ENCODE measurements at regions not wholly inside any gene's neighbourhood (a gene's known extent, or its start where the extent isn't known, plus 50 kb on each side); places are given as distances from the start of the nearest gene placed in this dataset.

DNA sequence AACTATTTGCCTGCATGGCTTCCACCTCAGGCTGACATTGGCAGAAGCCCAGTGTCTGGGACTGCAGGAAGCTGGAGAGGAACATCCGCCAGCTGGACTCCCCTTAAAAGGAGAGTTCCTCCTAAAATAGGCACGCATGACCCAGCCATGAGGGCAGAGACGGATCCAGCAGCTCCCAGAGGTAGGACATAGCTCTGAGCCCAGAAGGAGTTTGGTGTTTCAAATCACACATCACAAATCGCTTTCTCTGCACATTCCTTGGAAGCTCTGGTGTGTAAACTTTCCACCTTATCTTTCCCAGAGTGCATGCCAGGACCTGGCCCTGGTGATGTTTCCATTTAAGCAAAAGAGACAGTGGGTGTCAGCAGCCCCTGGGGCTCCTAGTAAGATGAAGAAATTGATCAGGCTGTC, 231.1 kb upstream of the CDH5 start:
- no peak for DNase-seq

DNA sequence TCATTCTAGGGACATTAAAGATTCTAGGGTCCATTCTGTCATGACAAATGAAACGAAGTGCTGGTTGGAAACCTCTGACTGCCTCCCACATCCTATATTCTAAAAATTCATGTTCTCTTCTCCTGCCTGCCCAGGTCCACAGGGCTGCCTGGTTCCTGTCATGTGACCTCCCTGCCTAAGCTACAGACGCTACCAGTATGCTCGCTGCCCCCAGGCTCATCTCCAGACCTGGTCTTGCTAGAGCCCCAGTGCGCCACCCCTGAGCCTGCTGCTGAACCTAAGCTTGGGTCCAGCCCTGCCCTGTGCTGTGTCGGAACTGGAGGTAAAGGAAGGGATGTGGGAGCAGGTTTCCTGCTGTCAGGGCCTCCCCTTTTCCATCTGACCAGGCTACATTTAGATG, 231.6 kb upstream of the CDH5 start:
- no peak for DNase-seq

DNA sequence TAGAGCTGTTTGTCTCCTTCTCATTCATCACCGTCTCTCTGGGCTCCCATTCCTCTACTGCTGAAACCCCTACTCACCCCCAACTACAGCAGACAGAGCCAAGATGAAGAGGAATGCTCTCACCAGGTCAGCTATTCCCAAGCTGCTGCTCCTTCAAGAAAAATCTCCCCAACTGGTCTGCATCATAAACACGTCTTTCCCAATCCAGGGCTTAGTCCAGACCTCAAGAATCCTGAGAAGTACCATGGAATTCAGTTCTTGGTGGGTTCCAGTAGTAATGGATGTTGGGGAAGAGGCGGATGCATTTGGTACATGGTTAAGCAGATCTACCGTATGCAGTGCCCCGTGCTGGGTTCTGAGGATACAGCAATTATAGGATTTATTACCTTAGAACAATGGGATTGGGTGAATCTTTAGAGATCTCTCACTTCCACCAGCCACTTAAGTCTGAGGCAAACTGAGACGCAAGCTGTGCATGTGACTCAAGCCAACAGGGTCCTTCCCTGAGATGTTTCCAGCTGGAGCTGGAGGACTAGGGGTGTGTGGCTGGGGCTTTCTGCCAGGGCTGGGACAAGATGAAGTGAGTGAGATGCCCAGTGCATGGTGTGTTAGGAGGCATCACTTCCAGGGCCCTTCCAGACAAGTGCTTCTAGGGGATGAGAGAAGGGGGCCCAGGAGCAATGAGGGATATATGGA, 232.7 kb upstream of the CDH5 start:
- no peak for DNase-seq

DNA sequence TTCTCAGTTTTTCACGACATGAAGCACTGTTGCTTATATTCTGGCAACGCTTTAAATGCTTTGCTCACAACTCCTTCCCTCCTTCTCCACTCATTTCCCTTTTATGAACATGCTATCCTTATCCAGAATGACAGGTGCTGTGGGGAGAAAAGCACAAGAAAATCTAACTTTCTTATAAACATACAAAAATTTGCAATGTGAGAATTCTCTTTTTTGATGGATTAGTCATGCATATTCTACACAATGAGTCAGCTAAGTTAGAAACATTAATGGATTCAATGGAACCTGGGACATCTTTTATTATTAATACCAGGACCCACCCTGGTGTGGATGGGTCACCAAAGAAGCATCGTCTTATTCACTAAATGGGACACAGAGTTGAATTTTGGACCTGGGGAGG, 234.6 kb upstream of the CDH5 start:
- no peak for DNase-seq

DNA sequence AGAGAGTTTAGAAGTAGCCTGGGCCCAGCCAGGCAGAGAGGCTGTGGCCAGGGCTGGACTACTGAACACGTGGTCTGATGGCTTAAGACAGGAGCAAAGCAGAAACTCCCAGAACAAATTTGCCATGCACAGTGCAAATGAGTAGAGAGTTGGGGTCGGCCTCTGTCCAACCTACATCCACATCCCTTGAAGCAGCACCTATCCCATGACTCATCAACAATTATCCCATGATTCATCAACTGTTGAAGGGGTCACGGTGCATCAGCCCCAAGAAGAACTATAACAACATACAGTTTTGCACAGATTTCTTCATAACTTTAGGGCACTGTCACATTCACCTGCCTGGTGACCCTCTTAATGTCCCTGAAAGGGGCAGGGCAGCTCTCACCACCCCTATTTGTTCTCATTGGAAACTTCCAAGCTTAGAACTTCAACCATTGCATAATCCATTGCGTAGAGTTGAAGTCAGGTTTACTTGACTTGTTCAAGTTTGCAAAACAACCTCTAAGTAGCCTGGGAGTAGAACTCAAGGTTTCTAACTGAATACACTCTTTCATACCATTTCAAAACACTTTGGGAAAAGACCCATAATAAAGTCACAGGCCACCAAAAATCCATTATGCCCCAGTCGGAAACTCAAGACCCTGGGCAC, 235.2 kb upstream of the CDH5 start:
- DNase-seq, result no peak

DNA sequence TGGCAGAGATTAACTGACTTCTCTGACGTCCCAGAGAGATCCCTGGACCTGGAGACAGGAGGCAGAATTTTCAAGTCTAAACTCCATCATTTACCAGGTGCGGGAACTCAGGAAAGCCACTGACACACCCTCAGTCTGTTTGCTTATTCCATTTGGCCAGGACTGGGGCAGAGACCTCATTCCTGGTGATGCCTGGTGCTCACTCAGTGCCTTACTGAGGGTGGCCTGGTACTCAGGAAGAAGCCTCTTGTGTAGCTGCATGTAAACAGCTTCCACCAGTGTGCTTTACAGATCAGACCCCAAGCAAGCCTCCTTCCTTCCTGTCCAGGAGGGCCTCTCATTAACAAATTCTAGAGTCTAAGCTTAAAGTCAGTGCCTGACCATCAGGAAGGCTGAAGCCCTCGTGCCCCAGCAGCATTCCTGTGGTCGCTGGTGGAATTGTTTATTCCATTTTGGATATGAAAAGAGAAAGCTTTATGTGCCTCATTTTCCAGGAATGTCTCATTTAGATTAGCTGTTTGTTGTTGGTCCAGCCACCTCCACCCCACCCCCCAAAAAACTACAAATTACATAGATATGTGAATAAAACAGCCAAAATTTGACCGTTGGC, 236.1 kb upstream of the CDH5 start:
- DNase-seq, result no peak

DNA sequence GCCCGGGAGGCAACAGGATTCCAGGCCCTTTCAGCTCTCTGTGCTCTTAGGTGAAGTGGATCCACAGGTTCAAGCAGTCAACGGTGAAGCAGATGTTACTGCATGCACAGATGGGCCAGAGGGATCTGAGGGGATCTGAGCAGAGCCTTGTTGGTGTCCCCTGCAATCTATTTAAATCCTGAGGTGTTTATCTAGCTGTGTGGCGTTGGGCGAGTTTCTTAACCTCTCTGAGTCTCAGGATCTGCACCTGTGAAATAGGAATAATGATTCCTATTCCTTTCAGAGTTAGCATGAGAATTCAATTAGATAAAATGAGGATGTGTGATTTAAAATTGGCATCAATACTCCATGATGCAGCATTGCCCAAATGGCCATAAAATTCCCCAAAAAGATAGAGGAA, 237.3 kb upstream of the CDH5 start:
- DNase-seq, result no peak

DNA sequence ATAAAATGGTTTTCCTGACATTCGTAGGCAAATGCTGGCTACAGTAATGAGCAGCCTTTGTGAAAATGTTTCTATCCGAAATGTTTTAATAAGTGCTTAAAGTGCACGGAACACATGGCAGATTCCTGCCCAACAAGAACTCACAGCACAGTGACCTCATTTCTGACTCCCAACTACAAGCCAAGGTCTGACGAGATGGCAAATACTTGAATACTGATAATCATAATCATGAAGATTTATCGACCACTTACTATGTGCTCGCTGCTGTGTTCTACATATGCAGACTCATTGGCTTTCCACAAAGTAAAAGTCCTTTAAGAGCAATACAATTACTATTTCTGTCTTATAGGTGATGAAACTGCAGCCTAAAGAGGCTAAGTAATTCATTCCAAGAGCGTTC, 238.1 kb upstream of the CDH5 start:
- DNase-seq, result no peak

DNA sequence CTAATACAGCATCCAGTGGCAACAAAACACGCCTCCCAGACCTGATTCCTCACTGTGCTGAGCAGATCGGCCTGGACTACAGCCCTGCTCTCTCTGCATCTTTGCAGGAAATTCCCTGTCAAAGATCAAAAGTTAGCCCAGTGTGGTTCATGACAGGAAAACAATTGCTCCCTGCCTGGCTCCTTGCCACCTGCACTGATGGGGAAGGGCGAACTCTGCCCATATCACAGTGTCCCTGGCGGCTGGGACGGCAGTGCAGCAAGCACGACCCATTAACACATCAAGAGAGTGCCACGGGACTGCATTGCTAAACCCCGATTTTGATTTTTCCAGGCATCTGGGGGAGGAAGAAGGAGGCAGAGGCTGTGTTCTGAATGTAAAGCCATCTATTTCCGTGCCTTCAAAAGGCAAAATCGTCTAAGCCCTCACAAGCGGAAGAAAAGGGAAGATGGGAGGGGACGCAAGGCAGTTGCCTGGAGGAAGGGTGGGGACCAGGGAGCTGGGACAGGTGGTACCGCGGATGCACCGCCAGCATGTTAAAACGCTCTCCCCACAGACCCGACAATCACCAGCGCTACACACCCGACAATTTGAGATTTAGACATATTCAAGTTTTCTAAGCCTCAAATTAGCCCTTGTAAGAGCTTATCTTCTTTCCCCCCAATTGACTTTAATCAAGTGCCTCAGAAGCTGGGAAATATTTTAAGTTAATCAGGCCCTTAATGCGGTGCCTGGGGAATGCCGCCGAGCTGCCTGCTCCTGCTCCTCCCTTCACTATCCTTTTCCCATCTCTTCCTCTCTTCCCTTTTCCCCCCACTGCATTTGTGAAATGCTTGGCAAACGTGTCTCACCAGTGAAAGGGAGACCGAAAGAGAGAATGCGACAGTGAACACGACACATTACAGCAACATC, 238.8 kb upstream of the CDH5 start:
- DNase-seq, result no peak

DNA sequence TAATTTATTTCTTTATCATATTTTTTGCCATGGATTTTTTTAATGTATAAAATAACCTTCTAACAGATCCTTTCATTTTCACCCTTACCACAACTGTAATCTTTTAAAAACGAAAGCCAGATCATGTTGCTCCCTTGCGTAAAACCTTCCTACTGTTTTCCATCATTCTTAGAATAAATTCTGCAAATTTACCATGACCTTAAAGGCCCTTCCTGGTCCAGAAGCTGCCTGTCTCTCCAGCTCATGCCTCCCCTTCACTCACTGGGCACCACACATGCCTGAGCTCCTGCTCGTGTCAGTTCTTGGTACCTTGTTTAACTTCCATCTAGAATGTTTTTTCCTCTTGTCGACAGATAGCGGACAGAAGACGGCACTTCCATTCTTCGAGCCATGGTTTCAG, 245.0 kb upstream of the CDH5 start:
- DNase-seq, result no peak

DNA sequence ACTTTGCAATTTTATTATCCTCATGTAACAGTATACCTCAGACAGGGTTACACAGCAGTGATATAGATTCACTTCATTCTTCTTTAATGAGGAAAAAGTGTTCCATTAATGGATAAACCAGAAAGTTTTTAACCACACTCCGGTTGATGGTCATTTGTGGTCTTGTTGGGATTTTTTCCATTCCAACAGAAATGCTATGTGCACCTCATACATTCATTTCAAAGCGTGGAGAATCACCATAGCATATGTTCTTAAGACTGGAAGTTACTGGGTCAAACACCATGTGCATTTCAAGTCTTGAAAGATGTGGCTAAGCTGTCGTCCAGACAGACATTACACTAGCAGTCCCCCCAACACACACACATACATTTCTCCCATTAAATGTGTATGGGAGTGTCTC, 245.8 kb upstream of the CDH5 start:
- DNase-seq, result no peak

DNA sequence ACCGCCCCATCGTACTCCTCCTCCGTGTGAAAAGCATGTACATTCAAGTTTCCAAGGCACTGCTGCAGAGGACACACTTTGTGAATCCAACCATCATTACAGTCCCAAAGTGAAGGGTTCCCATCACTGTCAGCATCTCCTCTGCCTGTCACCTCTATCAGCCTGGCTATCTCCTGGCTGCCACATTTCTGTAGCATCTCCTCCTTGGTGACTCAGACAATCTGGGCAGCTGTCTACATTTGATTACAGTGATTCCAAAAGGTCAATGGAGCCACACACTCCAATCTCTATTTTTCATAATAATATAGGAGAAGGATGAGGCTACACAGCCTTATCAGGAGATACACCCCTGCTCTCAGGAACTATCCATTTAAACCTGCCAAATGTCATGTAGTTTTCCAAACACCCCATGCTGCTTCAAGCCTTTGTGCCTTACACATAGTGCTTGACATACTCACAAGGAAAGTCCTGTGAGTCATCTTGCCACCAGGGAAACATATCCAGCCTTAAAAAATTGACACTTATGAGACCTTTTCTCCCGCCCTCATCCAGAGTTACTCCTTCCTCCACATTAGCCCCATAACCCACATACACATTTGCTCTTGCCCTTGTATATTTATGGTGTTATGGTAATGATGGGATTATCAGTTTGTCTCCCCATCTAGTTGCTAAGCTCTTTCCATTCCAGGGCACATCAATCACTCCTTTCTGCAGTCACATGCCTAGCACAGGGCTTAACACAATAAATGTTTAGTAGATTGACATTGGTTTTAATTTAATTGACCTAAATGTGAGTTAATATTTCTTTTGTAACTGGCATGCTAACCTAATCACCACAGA, 250.1 kb upstream of the CDH5 start:
- DNase-seq, result no peak

DNA sequence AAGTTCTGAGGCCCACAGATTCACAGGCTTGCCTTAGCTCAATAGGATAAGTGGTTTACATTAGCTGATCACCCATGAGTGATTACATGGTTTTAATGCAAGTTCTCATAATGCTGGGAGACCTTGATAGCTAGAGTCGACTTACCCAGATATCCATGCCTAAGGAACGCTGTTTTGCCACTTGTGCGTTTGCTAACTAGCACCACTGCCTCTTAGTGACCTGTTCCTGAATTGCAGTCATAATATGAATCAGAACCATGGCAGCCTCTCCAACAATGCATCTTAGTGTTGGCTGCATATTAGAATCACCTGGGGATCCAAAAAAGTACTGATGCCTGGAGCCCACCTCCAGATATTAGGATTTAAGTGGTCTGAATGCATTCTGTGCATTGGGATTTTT, 251.1 kb upstream of the CDH5 start:
- DNase-seq, result no peak

DNA sequence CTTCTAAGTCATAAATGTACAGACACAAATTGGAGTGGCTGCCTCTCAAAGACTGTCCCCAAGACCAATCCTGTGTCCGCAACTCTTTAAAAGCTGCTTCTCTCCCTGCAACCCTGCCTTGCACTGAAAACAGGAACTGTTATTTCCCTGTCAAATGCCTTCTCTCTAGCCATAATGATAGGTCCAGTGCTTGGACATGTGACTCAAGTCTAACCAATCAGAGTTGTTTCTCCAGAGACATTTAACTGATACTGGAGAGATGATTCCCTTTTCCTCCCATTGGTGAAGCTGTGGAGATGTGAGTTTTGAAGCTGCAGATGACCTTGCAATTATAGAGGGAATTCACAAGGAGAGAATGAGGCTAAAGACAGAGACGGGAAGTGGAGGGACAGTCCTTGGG, 253.3 kb upstream of the CDH5 start:
- no peak for DNase-seq

DNA sequence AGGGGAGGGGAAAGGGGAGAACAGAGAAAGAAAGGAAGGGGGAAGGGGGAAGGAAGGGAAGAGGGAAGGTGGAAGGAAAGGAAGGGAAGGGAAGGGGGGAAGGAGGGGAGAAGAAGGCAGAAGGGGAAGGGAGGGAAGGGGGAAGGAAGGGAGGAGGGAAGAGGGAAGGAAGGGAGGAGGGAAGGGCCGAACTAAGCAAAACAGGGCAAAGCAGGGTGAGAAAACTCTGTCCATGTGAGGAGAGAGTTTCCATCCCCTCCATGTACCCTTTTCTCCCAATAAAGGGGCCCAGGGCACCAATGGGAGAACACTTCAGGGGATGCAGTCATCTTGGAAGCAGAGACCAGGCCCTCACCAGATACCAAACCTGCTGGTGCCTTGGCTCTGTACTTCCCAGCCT, 256.8 kb upstream of the CDH5 start:
- no peak for DNase-seq

DNA sequence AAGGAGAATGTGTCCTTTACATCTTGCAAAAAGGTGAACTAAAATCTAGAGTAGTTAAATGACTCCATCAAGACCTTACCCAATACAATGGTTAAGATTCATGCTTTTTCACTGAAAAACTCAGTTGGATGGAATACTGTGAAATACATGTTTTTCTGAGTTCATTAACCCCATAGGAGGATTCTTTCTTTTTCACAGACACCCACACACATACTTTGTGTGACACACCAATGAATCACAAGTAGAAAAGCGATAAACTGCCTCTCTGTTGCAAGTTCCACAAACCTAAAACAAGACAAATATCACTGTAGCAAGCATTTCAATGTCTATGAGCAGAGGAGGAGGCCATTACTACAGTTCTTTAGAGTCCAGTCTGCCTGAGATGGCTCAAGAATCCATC, 258.8 kb upstream of the CDH5 start:
- no peak for DNase-seq

DNA sequence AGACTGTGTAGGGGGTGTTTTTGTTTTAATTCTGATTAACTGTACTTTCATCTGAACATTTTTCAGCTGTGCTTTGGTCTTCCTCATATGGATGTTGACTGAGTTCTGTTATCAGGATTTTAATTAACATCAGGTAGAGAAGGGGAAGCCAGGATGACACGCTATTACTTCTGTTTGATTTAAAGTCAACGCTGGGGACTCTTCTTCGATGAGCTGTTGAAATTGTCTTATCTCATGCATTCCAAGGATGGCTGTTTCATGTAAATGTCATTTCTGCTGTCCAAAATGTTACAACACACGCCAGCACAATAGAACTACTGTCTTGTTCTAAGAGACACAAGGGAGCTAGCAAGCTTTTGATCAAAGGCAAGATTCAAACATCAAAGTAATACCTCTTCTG, 263.3 kb upstream of the CDH5 start:
- DNase-seq, result no peak

DNA sequence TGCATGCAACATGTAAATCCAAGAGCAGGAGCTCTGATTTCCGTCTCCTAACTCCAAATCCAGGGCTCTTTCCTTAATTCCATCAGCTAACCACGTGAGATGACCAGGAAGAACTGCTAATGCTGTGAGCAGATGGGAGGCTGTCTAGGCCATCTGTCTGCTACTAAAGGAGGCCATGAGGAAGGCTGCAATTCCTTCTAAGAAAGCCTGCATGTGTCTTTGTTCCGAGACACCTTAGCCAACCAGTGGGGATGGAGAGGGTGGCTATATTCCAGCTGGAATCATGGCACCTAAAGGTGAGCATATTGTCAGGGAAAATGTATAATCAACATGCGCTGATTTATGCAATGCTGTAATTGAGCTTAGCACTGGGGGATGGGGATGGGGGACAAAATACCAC, 267.2 kb upstream of the CDH5 start:
- DNase-seq, result peak in 1 of 2 experiments; percentile 2

DNA sequence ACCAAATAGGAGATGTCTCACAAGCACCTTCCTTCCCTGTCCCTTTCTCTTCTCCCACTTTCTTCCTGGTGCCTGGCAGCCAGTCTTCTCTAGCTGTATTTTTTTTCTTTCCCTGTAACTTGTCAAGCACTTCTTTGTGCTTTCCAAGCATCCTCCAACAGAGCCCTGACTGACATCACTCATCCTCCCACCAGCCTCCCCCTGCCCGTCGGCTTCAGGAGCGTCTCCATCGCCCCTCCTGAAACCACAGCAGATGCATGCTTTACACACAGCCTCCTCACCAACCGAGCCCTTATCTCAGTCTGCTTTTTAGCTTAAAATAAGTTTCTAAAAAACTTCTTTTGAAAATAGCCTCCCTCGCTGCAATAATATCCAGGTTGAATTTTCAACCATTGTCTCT, 268.7 kb upstream of the CDH5 start:
- no peak for DNase-seq

DNA sequence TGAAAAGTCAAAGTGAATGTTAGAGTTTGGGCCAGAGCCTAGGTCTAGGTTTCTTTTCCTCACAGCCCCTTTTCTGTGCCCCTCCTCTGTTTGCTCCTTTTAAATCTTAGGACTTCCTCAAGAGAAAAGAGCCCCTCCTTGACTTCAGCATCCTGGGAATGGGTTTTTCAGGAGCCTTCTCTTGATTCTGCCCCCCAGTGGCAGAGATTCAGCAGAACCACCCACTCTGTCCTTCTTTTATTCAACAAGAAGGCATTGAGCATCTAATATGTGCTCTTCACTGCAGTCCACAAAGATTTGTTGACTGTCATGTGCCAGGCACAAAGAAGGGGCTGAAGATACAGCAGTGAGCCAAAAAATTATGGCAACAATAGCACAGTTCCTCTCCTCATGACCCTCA, 270.8 kb upstream of the CDH5 start:
- no peak for DNase-seq

DNA sequence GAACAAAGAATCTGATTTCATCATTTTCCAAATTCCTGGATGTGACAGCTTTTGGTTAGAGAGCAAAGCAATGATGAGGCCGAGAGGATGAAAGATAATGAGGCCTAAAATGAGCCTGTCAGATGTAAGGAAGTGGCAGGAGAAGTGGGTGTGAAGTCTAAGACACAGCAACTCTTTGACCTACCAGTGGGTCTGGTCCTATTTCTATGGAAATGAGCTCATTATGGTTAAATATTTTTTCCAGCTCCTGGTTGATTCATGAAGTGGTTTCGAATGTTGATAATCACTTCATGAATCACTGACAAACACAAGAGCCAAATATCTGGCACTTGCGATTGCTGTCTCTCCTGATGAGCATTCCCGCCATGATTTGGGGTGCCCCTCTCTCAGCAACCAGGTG, 273.3 kb upstream of the CDH5 start:
- DNase-seq, result no peak

DNA sequence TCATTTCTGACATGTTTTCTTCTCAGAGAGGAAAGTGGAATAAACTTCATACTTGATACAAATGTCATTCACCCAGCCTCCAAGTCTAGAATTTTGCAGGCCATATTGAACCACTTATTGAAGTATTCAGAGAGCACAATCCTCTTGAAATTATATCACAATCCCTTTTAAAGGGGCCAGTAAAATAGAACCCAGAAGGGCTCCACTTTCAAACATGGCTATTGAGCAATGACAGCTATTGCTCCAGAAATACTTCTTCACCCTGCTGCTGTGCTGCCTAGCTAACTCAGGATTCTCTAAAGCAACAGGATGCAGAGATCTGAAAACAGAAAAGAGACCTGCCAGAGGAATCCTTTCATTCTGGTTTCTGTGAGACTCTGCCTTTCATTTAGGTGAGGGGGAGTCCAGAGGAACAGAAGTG, 275.0 kb upstream of the CDH5 start:
- DNase-seq, result no peak

DNA sequence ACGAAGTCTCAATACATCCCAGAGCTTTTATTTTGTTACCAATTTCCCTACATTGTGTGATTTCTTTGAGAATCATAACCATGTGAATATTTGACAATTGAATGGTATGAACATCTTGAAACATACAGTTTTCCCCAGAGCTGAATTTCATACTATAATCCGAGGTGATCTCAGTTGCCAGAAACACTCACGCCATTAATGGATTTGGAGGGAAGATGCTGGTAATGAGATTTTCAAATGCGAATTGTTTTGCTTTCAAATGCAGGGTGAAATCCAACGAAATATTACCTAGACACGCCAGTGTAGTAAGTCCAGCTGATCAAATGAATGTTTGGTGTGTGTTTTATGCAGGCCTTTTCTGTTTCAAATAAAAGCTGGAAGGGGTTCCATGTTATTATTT, 277.8 kb upstream of the CDH5 start:
- DNase-seq, result no peak
